HG03095 (cell line): ENCODE measurements at regions not wholly inside any gene's neighbourhood (a gene's known extent, or its start where the extent isn't known, plus 50 kb on each side); places are given as distances from the start of the nearest gene placed in this dataset.
"Not testable (repeated sequence)": the region's sequence is repeated elsewhere in the genome, so short reads cannot be mapped to it uniquely, and the experiment has no call there.

Source experiments
- ATAC-seq: cut with Tn5 transposase; IDR thresholded peaks from one replicate; pipeline ENCODE4 v1.9.1; 2021; ENCODE audit warnings: moderate library complexity; ENCODE audit not compliant: unreplicated experiment

- ATAC-seq = not testable (repeated sequence)
These were observed 84.6 kb upstream of the FRG2C start for GRCh38 chr3:75579536-75579935.

- ATAC-seq = not testable (repeated sequence)
These were observed 83.9 kb upstream of the FRG2C start for GRCh38 chr3:75579981-75580782.

GRCh38 chr3:75582536-75582935 lies 81.6 kb upstream of the FRG2C start:
- not testable (repeated sequence) for ATAC-seq

- not testable (repeated sequence) for ATAC-seq
These were observed 81.0 kb upstream of the FRG2C start for GRCh38 chr3:75583116-75583515.

- not testable (repeated sequence) for ATAC-seq
These were observed 76.4 kb upstream of the FRG2C start for GRCh38 chr3:75587695-75588094.

- not testable (repeated sequence) for ATAC-seq
These were observed 73.7 kb upstream of the FRG2C start for GRCh38 chr3:75590382-75590781.

GRCh38 chr3:75604286-75604934 lies 59.7 kb upstream of the FRG2C start:
- ATAC-seq = not testable (repeated sequence)

- ATAC-seq = not testable (repeated sequence)
These were observed 56.1 kb upstream of the FRG2C start for GRCh38 chr3:75607996-75608395.

GRCh38 chr3:75609598-75609997 lies 54.5 kb upstream of the FRG2C start:
- not testable (repeated sequence) for ATAC-seq

- ATAC-seq = no peak
These were observed 53.4 kb upstream of the FRG2C start for GRCh38 chr3:75610773-75611172.

- not testable (repeated sequence) for ATAC-seq
These were observed 52.2 kb upstream of the FRG2C start for GRCh38 chr3:75611724-75612460.
